H9 (cell line): ENCODE measurements at regions not wholly inside any gene's neighbourhood (a gene's known extent, or its start where the extent isn't known, plus 50 kb on each side); places are given as distances from the start of the nearest gene placed in this dataset.
"Not testable (repeated sequence)": the region's sequence is repeated elsewhere in the genome, so short reads cannot be mapped to it uniquely, and the experiment has no call there.

Source experiments
- DNase-seq: peaks from one replicate; pipeline ENCODE4 v3.0.0-alpha.2; 2017
- H2AFZ ChIP-seq: one replicate; pipeline ENCODE4 v1.6.1; 2013; ENCODE audit warnings: mild to moderate bottlenecking, low read length, control low read depth, moderate library complexity
- H2AK5ac ChIP-seq: 2 replicates; pipeline ENCODE4 v1.6.1; 2013; ENCODE audit warnings: low read length, control low read depth, mixed read lengths; ENCODE audit not compliant: insufficient read length
- H2BK120ac ChIP-seq: one replicate; pipeline ENCODE4 v1.6.1; 2013; ENCODE audit warnings: low read depth, mild to moderate bottlenecking, low read length, control low read depth, inconsistent platforms; ENCODE audit not compliant: poor library complexity, severe bottlenecking
- H2BK12ac ChIP-seq: 2 replicates; pipeline ENCODE4 v1.6.1; 2013; ENCODE audit warnings: low read length, control low read depth, mixed read lengths, low read depth; ENCODE audit not compliant: insufficient read length
- H2BK15ac ChIP-seq: 2 replicates; pipeline ENCODE4 v1.6.1; 2013; ENCODE audit warnings: low read depth, low read length, control low read depth
- H2BK20ac ChIP-seq: one replicate; pipeline ENCODE4 v1.6.1; 2013; ENCODE audit warnings: low read depth, mild to moderate bottlenecking, low read length, control low read depth, inconsistent platforms; ENCODE audit not compliant: poor library complexity, severe bottlenecking
- H2BK5ac ChIP-seq: 2 replicates; pipeline ENCODE4 v1.6.1; 2013; ENCODE audit warnings: low read length, control low read depth, mixed read lengths; ENCODE audit not compliant: insufficient read length
- H3K14ac ChIP-seq: 2 replicates; pipeline ENCODE4 v1.6.1; 2013; ENCODE audit warnings: low read length, control low read depth; ENCODE audit not compliant: insufficient read depth
- H3K18ac ChIP-seq: 2 replicates; pipeline ENCODE4 v1.6.1; 2013; ENCODE audit warnings: low read depth, mild to moderate bottlenecking, mixed read lengths, low read length, control low read depth; ENCODE audit not compliant: insufficient read length
- H3K23ac ChIP-seq: 2 replicates; pipeline ENCODE4 v1.6.1; 2013; ENCODE audit warnings: low read length, control low read depth, mixed read lengths, low read depth; ENCODE audit not compliant: insufficient read length
- H3K23me2 ChIP-seq: 2 replicates; pipeline ENCODE4 v1.6.1; 2013; ENCODE audit warnings: low read depth, mild to moderate bottlenecking, mixed read lengths, low read length, control low read depth; ENCODE audit not compliant: insufficient read length, poor library complexity, severe bottlenecking
- H3K27ac ChIP-seq: 2 replicates; pipeline ENCODE4 v1.5.1; 2013; ENCODE audit warnings: low read length, control low read depth, mixed read lengths, low read depth; ENCODE audit not compliant: insufficient read length
- H3K27me3 ChIP-seq: 2 replicates; pipeline ENCODE4 v1.6.1; 2013; ENCODE audit warnings: low read length, control low read depth, inconsistent platforms; ENCODE audit not compliant: insufficient read depth
- H3K4ac ChIP-seq: 2 replicates; pipeline ENCODE4 v1.6.1; 2013; ENCODE audit warnings: low read depth, mild to moderate bottlenecking, control low read depth, inconsistent platforms, low read length, moderate library complexity
- H3K4me1 ChIP-seq: 2 replicates; pipeline ENCODE4 v1.6.1; 2013; ENCODE audit warnings: low read length, control low read depth, inconsistent platforms; ENCODE audit not compliant: insufficient read depth
- H3K4me2 ChIP-seq: 2 replicates; pipeline ENCODE4 v1.6.1; 2013; ENCODE audit warnings: low read length, control low read depth, mixed read lengths; ENCODE audit not compliant: insufficient read length, insufficient read depth
- H3K56ac ChIP-seq: 2 replicates; pipeline ENCODE4 v1.6.1; 2013; ENCODE audit warnings: low read depth, mild to moderate bottlenecking, mixed read lengths, low read length, control low read depth; ENCODE audit not compliant: insufficient read length
- H3K79me1 ChIP-seq: 2 replicates; pipeline ENCODE4 v1.6.1; 2013; ENCODE audit warnings: low read depth, mild to moderate bottlenecking, moderate library complexity, low read length, control low read depth, inconsistent platforms; ENCODE audit not compliant: insufficient read depth, poor library complexity, severe bottlenecking
- H3K79me2 ChIP-seq: 2 replicates; pipeline ENCODE4 v1.6.1; 2013; ENCODE audit warnings: low read length, control low read depth, inconsistent platforms; ENCODE audit not compliant: insufficient read depth
- H3K9ac ChIP-seq: 2 replicates; pipeline ENCODE4 v1.6.1; 2013; ENCODE audit warnings: low read length, control low read depth, mixed read lengths; ENCODE audit not compliant: insufficient read length; ENCODE audit errors: extremely low read depth
- H3K9me3 ChIP-seq: one replicate; pipeline ENCODE4 v1.6.1; 2013; ENCODE audit warnings: low read depth, low read length, inconsistent platforms; ENCODE audit not compliant: control insufficient read depth
- H3T11ph ChIP-seq: one replicate; pipeline ENCODE4 v1.6.1; 2013; ENCODE audit warnings: mild to moderate bottlenecking, low read length, control low read depth, inconsistent platforms
- H4K20me1 ChIP-seq: one replicate; pipeline ENCODE4 v1.6.1; 2013; ENCODE audit not compliant: control insufficient read depth, insufficient read length, insufficient read depth
- H4K5ac ChIP-seq: 2 replicates; pipeline ENCODE4 v1.6.1; 2013; ENCODE audit warnings: low read depth, mild to moderate bottlenecking, mixed read lengths, low read length, control low read depth; ENCODE audit not compliant: insufficient read length
- H4K8ac ChIP-seq: replicated peaks from 2 replicates; pipeline ENCODE4 v1.6.1; 2013; ENCODE audit warnings: low read length, control low read depth, mixed read lengths, low read depth; ENCODE audit not compliant: insufficient read length
- H4K91ac ChIP-seq: 2 replicates; pipeline ENCODE4 v1.6.1; 2013; ENCODE audit warnings: low read depth, mild to moderate bottlenecking, moderate library complexity, mixed read lengths, low read length, control low read depth; ENCODE audit not compliant: insufficient read length
- H3K27ac Mint-ChIP-seq, 3 experiments: 2 replicates in 2 of 3; 3 replicates in 1 of 3; pipeline ENCODE4 v1.8.0; 2020 to 2021; ENCODE audit warnings: mixed read lengths in 3 of 3, mild to moderate bottlenecking in 1 of 3, moderate library complexity in 1 of 3
- H3K27me3 Mint-ChIP-seq: 2 replicates; pipeline ENCODE4 v1.8.0; 2021; ENCODE audit warnings: low read depth, mild to moderate bottlenecking, moderate library complexity, mixed read lengths
- H3K36me3 Mint-ChIP-seq, 3 experiments: 2 replicates in 2 of 3; 3 replicates in 1 of 3; pipeline ENCODE4 v1.8.0; 2020 to 2021; ENCODE audit warnings: low read depth in 3 of 3, mixed read lengths in 3 of 3; ENCODE audit not compliant: insufficient read depth in 1 of 3
- H3K4me1 Mint-ChIP-seq, 2 experiments: 2 replicates each; pipeline ENCODE4 v1.8.0; 2020; ENCODE audit warnings: mixed read lengths in 2 of 2
- H3K4me3 Mint-ChIP-seq, 2 experiments: 2 replicates in 1 of 2; 3 replicates in 1 of 2; pipeline ENCODE4 v1.8.0; 2020 to 2021; ENCODE audit warnings: mild to moderate bottlenecking in 2 of 2, mixed read lengths in 2 of 2, moderate library complexity in 1 of 2
- H3K9me3 Mint-ChIP-seq, 2 experiments: 2 replicates in 1 of 2; 3 replicates in 1 of 2; pipeline ENCODE4 v1.8.0; 2020; ENCODE audit warnings: mild to moderate bottlenecking in 2 of 2, mixed read lengths in 2 of 2, moderate library complexity in 1 of 2
- WGBS: extraction: QIAGEN DNeasy Blood & Tissue Kit; methylation state at CpG from one replicate; pipeline ENCODE4 v1.1.7; 2013; ENCODE audit warnings: missing lambda C conversion rate, low lambda C conversion rate, mixed read lengths; ENCODE audit not compliant: insufficient read length; ENCODE audit errors: extremely low coverage; 5-methylcytosine and 5-hydroxymethylcytosine counted together

DNA sequence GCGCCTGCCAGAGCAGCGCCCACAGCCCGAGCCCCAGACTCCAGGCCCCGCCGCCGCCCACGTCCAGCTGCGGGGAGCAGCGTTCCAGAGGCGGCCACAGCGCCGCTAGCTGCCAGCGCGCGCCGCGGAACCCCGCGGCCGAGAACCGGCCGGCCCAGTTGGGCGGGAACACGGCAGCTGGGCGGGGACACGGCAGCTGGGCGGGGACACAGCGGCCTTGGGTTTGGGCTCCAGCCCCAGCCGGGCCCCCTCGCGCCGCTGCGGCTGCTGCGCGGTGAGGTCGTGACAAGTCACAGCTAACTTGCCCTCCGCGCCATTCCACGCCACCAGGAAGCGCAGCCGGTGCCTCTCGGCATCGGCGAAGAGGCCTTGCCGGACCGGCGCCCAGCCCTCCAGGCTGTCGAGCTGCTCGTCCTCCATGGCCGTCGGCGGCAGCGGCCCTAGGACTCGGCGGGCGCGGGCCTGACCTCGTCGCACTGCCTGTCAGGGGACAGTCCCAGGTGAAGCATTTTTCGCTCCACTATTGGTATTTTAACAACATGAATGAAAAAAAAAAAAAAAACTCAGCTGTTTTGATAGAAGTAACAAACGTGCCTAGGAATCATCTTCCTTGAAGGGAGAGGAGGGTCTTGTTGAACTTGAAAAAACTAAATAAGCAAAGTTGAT lies 56.6 kb upstream of the GOLGA8N start:
- not testable (repeated sequence) for H3K56ac ChIP-seq, H3T11ph ChIP-seq, H3K27ac ChIP-seq, H3K36me3 Mint-ChIP-seq, H3K9me3 ChIP-seq, H4K20me1 ChIP-seq, H3K27ac Mint-ChIP-seq, H2BK15ac ChIP-seq, H3K9ac ChIP-seq, H3K79me1 ChIP-seq, H3K27me3 Mint-ChIP-seq, H3K14ac ChIP-seq, H4K8ac ChIP-seq, H3K4me2 ChIP-seq, H3K23me2 ChIP-seq, H3K27me3 ChIP-seq, H4K91ac ChIP-seq, H2BK20ac ChIP-seq, H3K4ac ChIP-seq, H3K9me3 Mint-ChIP-seq, H3K18ac ChIP-seq, H2BK120ac ChIP-seq, H3K79me2 ChIP-seq, H2BK12ac ChIP-seq, H2BK5ac ChIP-seq, H2AK5ac ChIP-seq, H2AFZ ChIP-seq, H3K4me1 Mint-ChIP-seq, DNase-seq, H3K23ac ChIP-seq, H3K4me1 ChIP-seq, H4K5ac ChIP-seq
- no CpG with 5 or more reads among the region's 61 CpGs for WGBS
- H3K4me3 Mint-ChIP-seq: peak overlapping the region; percentile 51 to 70; a peak in 4 of 5 replicates

DNA sequence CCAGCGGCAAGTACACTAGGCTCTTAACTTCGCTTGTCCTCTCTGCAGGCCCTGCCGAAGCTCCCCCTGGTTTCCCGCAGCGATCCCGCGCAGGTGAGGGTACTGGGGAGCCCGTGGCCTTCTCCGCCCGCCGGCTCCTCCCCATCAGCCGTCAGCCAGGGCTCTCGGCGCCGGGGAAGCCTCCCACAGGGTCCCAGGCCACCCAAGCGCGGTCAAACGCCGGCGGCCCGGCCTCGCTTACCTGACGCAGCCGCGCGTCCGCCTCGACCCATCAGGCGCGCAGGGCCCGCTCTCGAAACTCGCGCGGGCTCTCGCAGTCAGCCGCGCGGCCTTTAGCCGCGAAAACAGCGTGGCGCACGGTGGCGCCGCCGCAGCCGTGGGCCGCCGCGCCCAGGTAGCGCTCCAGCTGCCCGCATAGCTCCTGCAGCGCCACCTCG lies 57.2 kb upstream of the GOLGA8N start:
- not testable (repeated sequence) for H3K23me2 ChIP-seq, H3K27me3 ChIP-seq, H3K4me1 Mint-ChIP-seq, H3K56ac ChIP-seq, DNase-seq, H3K14ac ChIP-seq, H3K4me1 ChIP-seq, H2BK5ac ChIP-seq, H2BK15ac ChIP-seq, H4K20me1 ChIP-seq, H3K27ac Mint-ChIP-seq, H3T11ph ChIP-seq, H3K23ac ChIP-seq, H3K4me3 Mint-ChIP-seq, H3K4ac ChIP-seq, H3K9ac ChIP-seq, H3K36me3 Mint-ChIP-seq, H3K9me3 Mint-ChIP-seq, H2BK120ac ChIP-seq, H4K8ac ChIP-seq, H3K79me2 ChIP-seq, H3K27me3 Mint-ChIP-seq, H3K18ac ChIP-seq, H2AFZ ChIP-seq, H4K5ac ChIP-seq, H2BK12ac ChIP-seq, H3K4me2 ChIP-seq, H3K9me3 ChIP-seq, H3K27ac ChIP-seq, H2BK20ac ChIP-seq, H2AK5ac ChIP-seq, H4K91ac ChIP-seq, H3K79me1 ChIP-seq
- WGBS: no CpG with 5 or more reads among the region's 55 CpGs
